Endodermal cell (in vitro differentiated cells): ENCODE measurements at regions not wholly inside any gene's neighbourhood (a gene's known extent, or its start where the extent isn't known, plus 50 kb on each side); places are given as distances from the start of the nearest gene placed in this dataset.

Source experiments
- DNase-seq: peaks from one replicate; pipeline ENCODE4 v3.0.0-alpha.2; 2017
- H3K27ac ChIP-seq: 2 replicates; pipeline ENCODE4 v1.5.1; 2013; ENCODE audit warnings: mild to moderate bottlenecking, low read depth, low read length, moderate library complexity
- H3K27me3 ChIP-seq: 2 replicates; pipeline ENCODE4 v1.6.1; 2013; ENCODE audit warnings: mild to moderate bottlenecking, low read length, moderate library complexity; ENCODE audit not compliant: insufficient read depth, control insufficient read depth, poor library complexity, severe bottlenecking
- H3K36me3 ChIP-seq: 2 replicates; pipeline ENCODE4 v1.7.0; 2013; ENCODE audit warnings: mild to moderate bottlenecking, low read length, moderate library complexity; ENCODE audit not compliant: control insufficient read depth, insufficient read depth
- H3K4me1 ChIP-seq: one replicate; pipeline ENCODE4 v1.7.0; 2013; ENCODE audit warnings: low read length; ENCODE audit not compliant: control insufficient read depth, insufficient read depth
- H3K4me3 ChIP-seq: 2 replicates; pipeline ENCODE4 v1.5.1; 2013; ENCODE audit warnings: mild to moderate bottlenecking, low read length, moderate library complexity
- H3K9ac ChIP-seq: 2 replicates; pipeline ENCODE4 v1.6.1; 2013; ENCODE audit warnings: mild to moderate bottlenecking, low read length, moderate library complexity; ENCODE audit not compliant: poor library complexity, severe bottlenecking; ENCODE audit errors: extremely low read depth
- H3K9me3 ChIP-seq: 2 replicates; pipeline ENCODE4 v1.6.1; 2013; ENCODE audit warnings: mild to moderate bottlenecking, low read length, moderate library complexity; ENCODE audit not compliant: control insufficient read depth
- H3K27ac Mint-ChIP-seq: 2 replicates; pipeline ENCODE4 v1.8.0; 2020; ENCODE audit warnings: mixed read lengths
- H3K27me3 Mint-ChIP-seq: 2 replicates; pipeline ENCODE4 v1.8.0; 2021; ENCODE audit warnings: mild to moderate bottlenecking, mixed read lengths; ENCODE audit not compliant: insufficient read depth
- H3K36me3 Mint-ChIP-seq: 2 replicates; pipeline ENCODE4 v1.8.0; 2020; ENCODE audit warnings: low read depth, mixed read lengths
- H3K4me1 Mint-ChIP-seq: 2 replicates; pipeline ENCODE4 v1.8.0; 2020; ENCODE audit warnings: mixed read lengths
- H3K4me3 Mint-ChIP-seq: 2 replicates; pipeline ENCODE4 v1.8.0; 2020; ENCODE audit warnings: mild to moderate bottlenecking, moderate library complexity, mixed read lengths
- H3K9me3 Mint-ChIP-seq: 2 replicates; pipeline ENCODE4 v1.8.0; 2020; ENCODE audit warnings: mild to moderate bottlenecking, mixed read lengths
- WGBS, 2 experiments: methylation state at CpG; one replicate each; pipeline versions ENCODE4 v1.1.5 to v1.1.7; 2013; ENCODE audit warnings: missing lambda C conversion rate in 2 of 2, mixed read lengths in 1 of 2; ENCODE audit not compliant: insufficient coverage in 1 of 2, insufficient read length in 1 of 2; 5-methylcytosine and 5-hydroxymethylcytosine counted together
- TF ChIP-seq, protein P1 (sequence below): fragments of 200-600 bp; sonication (generic); conservative IDR thresholded peaks from 2 replicates; pipeline ENCODE4 v1.5.0; 2021; ENCODE audit warnings: antibody characterized with exemption, mild to moderate bottlenecking

- H3K9me3 ChIP-seq, result peaks cover 38% of the 10 kb centered on the region
- peaks cover 22% of the 10 kb centered on the region for H3K4me1 Mint-ChIP-seq
- no peaks in the 10 kb centered on the region for H3K36me3 ChIP-seq
- no peak overlapping the region for H3K27ac ChIP-seq
- TF ChIP-seq, protein P1, sequence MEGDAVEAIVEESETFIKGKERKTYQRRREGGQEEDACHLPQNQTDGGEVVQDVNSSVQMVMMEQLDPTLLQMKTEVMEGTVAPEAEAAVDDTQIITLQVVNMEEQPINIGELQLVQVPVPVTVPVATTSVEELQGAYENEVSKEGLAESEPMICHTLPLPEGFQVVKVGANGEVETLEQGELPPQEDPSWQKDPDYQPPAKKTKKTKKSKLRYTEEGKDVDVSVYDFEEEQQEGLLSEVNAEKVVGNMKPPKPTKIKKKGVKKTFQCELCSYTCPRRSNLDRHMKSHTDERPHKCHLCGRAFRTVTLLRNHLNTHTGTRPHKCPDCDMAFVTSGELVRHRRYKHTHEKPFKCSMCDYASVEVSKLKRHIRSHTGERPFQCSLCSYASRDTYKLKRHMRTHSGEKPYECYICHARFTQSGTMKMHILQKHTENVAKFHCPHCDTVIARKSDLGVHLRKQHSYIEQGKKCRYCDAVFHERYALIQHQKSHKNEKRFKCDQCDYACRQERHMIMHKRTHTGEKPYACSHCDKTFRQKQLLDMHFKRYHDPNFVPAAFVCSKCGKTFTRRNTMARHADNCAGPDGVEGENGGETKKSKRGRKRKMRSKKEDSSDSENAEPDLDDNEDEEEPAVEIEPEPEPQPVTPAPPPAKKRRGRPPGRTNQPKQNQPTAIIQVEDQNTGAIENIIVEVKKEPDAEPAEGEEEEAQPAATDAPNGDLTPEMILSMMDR, result no peak
- H3K4me3 ChIP-seq, result no peak overlapping the region
- H3K36me3 Mint-ChIP-seq, result no peaks in the 10 kb centered on the region
- H3K9me3 Mint-ChIP-seq, result peaks cover 15% of the 10 kb centered on the region
- DNase-seq, result no peak
- no peaks in the 10 kb centered on the region for H3K4me1 ChIP-seq
- WGBS, 2 experiments, result 85 to 94% methylated on average over 5 of the region's 5 CpGs
- H3K9ac ChIP-seq, result no peak overlapping the region
- no peak overlapping the region for H3K4me3 Mint-ChIP-seq
- no peaks in the 10 kb centered on the region for H3K27me3 ChIP-seq
- H3K27me3 Mint-ChIP-seq, result peaks cover 13% of the 10 kb centered on the region
- no peak overlapping the region for H3K27ac Mint-ChIP-seq
Observed at GRCh38 chr10:88174391-88174790, 311.0 kb downstream of the PTEN start.

DNA sequence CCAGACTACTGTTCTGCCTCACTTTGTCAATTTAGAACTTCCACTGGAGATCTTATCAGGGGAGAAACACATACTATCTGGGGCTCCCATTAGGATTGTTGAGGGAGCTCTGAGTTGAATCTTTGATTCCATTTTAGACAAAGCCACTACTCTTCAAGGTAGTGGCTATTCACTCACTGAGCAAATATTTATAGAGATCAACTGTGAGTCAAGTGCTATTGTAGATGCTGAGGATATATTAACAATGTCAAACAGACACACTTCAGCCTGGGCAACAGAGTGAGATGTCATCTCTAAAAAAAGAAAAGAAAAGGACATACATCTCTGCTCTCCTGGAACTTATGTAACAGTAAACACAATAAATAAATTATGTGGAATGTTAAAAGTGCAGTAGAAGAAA lies 315.3 kb downstream of the PTEN start:
- Histone ChIP-seq H3K36me3 (no peaks in the 10 kb centered on the region), H3K9me3 (peaks cover 32% of the 10 kb centered on the region), H3K4me1 (no peaks in the 10 kb centered on the region), H3K27me3 (no peaks in the 10 kb centered on the region), H3K4me3 (no peak overlapping the region), H3K9ac (no peak overlapping the region), H3K27ac (no peak overlapping the region)
- no peaks in the 10 kb centered on the region for H3K36me3 Mint-ChIP-seq
- peaks cover 10% of the 10 kb centered on the region for H3K4me1 Mint-ChIP-seq
- no peak for DNase-seq
- H3K27ac Mint-ChIP-seq, result no peak overlapping the region
- no peak overlapping the region for H3K4me3 Mint-ChIP-seq
- TF ChIP-seq, protein P1, result no peak
- H3K9me3 Mint-ChIP-seq, result peaks cover 13% of the 10 kb centered on the region
- peaks cover 9% of the 10 kb centered on the region for H3K27me3 Mint-ChIP-seq

DNA sequence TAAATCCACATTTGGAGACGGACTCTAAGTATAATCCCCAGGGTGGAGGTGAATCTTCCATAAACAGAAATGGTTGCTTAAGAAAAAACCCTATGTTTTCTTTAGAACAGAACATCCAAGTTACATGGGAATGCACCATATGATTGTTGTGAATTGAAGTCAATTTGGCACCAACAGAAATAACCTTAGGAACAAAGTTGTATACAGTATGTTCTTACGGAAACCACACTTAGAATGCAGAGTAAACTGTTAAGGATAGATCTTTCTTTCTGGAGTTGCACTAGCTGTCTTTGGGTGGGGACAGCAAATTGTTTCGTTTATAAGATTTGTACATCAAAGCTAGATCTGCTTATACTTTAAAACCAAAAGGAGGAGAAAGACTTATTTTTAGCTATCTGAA lies 316.4 kb downstream of the PTEN start:
- TF ChIP-seq, protein P1, result no peak
- no peak for DNase-seq
- H3K4me1 ChIP-seq, result no peaks in the 10 kb centered on the region
- Mint-ChIP-seq H3K36me3 (no peaks in the 10 kb centered on the region), H3K27me3 (peaks cover 7% of the 10 kb centered on the region), H3K4me3 (no peak overlapping the region), H3K4me1 (peaks cover 10% of the 10 kb centered on the region), H3K9me3 (peaks cover 10% of the 10 kb centered on the region), H3K27ac (no peak overlapping the region)
- no peaks in the 10 kb centered on the region for H3K27me3 ChIP-seq
- 97 to 100% methylated on average over 1 to 3 of the region's 3 CpGs for WGBS, 2 experiments
- H3K9me3 ChIP-seq, result peaks cover 22% of the 10 kb centered on the region
- H3K27ac ChIP-seq, result no peak overlapping the region
- H3K36me3 ChIP-seq, result no peaks in the 10 kb centered on the region
- no peak overlapping the region for H3K9ac ChIP-seq
- H3K4me3 ChIP-seq, result no peak overlapping the region
